Ishikawa (cell line): ENCODE measurements at regions not wholly inside any gene's neighbourhood (a gene's known extent, or its start where the extent isn't known, plus 50 kb on each side); places are given as distances from the start of the nearest gene placed in this dataset.

Experiments
- CEBPB ChIP-seq: IDR thresholded peaks from 2 replicates; pipeline ENCODE4 v1.6.1; 2012
- CREB1 ChIP-seq: IDR thresholded peaks from 2 replicates; pipeline ENCODE4 v1.6.1; 2012; ENCODE audit warnings: low read depth
- EGR1 ChIP-seq: IDR thresholded peaks from 2 replicates; pipeline ENCODE4 v1.6.1; 2012
- EP300 ChIP-seq: IDR thresholded peaks from 2 replicates; pipeline ENCODE4 v1.6.1; 2012; ENCODE audit warnings: borderline replicate concordance
- FOXM1 ChIP-seq: IDR thresholded peaks from 2 replicates; pipeline ENCODE4 v1.6.1; 2012; ENCODE audit warnings: low read depth, borderline replicate concordance
- NFIC ChIP-seq: IDR thresholded peaks from 2 replicates; pipeline ENCODE4 v1.6.1; 2012
- RAD21 ChIP-seq: IDR thresholded peaks from 2 replicates; pipeline ENCODE4 v1.6.1; 2012; ENCODE audit warnings: low read depth
- REST ChIP-seq: IDR thresholded peaks from 2 replicates; pipeline ENCODE4 v1.6.1; 2012; ENCODE audit warnings: low read depth, mild to moderate bottlenecking
- TAF1 ChIP-seq: IDR thresholded peaks from 2 replicates; pipeline ENCODE4 v1.6.1; 2012; ENCODE audit warnings: low read depth, mild to moderate bottlenecking
- TCF12 ChIP-seq: IDR thresholded peaks from 2 replicates; pipeline ENCODE4 v1.6.1; 2012; ENCODE audit warnings: low read depth
- TEAD4 ChIP-seq: IDR thresholded peaks from 2 replicates; pipeline ENCODE4 v1.6.1; 2012
- YY1 ChIP-seq: IDR thresholded peaks from 2 replicates; pipeline ENCODE4 v1.6.1; 2012; ENCODE audit warnings: low read depth
- ZBTB7A ChIP-seq: IDR thresholded peaks from 2 replicates; pipeline ENCODE4 v1.6.1; 2012; ENCODE audit warnings: low read depth
- TF ChIP-seq, protein P1 (sequence below): IDR thresholded peaks from 2 replicates; pipeline ENCODE4 v1.6.1; 2012
- TF ChIP-seq, protein P2 (sequence below): IDR thresholded peaks from 2 replicates; pipeline ENCODE4 v1.6.1; 2012

- TF ChIP-seq REST = no peak
- no peak for TF ChIP-seq EGR1
- TF ChIP-seq EP300 = peak; percentile 37; the same call in 1 of the 2 replicates
- peak; percentile 40 for TF ChIP-seq TEAD4
Measured at GRCh38 chr6:11473008-11473740, 64.4 kb upstream of the TMEM170B start.

GRCh38 chr6:11471261-11471660, 66.3 kb upstream of the TMEM170B start:
- no peak for TF ChIP-seq TEAD4
- no peak for TF ChIP-seq NFIC
- TF ChIP-seq ZBTB7A = no peak
- no peak for TF ChIP-seq YY1
- no peak for TF ChIP-seq REST
- TF ChIP-seq FOXM1 = no peak
- TF ChIP-seq RAD21 = no peak
- TF ChIP-seq CEBPB = no peak
- no peak for TF ChIP-seq EP300
- TF ChIP-seq, protein P1, sequence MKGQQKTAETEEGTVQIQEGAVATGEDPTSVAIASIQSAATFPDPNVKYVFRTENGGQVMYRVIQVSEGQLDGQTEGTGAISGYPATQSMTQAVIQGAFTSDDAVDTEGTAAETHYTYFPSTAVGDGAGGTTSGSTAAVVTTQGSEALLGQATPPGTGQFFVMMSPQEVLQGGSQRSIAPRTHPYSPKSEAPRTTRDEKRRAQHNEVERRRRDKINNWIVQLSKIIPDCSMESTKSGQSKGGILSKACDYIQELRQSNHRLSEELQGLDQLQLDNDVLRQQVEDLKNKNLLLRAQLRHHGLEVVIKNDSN = no peak
- no peak for TF ChIP-seq TCF12
- TF ChIP-seq TAF1 = no peak

GRCh38 chr6:11469684-11470083, 67.9 kb upstream of the TMEM170B start:
- TF ChIP-seq EP300 = no peak

DNA sequence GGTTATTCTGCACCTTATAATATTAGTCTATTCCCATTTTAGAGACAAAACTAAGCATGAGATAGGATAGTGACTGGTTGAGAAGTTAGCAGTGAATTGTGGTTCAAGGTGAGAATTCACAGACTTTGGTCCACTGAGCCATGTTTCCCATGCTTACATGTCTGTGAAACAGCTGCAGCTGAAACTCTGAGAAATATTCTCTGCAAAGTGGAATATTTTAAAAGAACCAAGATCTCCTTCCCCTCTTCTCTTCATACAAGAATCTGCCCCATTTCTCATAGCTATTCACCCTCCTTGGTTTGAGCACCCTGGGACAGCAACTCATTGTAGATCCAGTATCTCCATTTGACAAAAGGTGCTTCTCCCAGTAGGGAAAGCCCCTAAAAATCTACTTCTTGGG, 70.2 kb upstream of the TMEM170B start:
- TF ChIP-seq YY1 = no peak
- TF ChIP-seq, protein P2, sequence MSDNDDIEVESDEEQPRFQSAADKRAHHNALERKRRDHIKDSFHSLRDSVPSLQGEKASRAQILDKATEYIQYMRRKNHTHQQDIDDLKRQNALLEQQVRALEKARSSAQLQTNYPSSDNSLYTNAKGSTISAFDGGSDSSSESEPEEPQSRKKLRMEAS = no peak
- TF ChIP-seq TEAD4 = no peak
- TF ChIP-seq CEBPB = no peak
- TF ChIP-seq TAF1 = no peak
- no peak for TF ChIP-seq EGR1
- no peak for TF ChIP-seq EP300
- TF ChIP-seq NFIC = no peak
- no peak for TF ChIP-seq REST

DNA sequence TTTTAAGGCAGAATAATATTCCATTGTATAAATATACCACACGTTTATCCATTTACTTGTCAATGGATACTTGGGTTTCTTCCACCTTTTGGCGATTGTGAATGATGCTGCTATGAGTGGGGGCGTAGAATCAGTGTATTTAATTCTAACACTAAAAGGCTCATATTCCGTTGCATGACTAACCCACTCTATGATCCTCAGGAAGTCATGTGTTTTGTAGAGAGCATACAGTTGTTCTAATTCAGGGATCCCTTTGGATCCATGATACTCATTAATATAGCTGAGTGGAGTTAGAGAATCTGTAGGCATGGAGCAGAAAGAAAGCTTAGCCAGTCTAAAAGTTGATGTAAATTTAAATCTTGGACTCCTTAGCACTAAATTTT, 74.2 kb upstream of the TMEM170B start:
- TF ChIP-seq ZBTB7A (no peak), TEAD4 (no peak), EGR1 (no peak), TCF12 (no peak), EP300 (no peak), FOXM1 (no peak), REST (no peak), CEBPB (no peak), YY1 (no peak), RAD21 (no peak), NFIC (no peak), TAF1 (no peak), CREB1 (no peak)
- TF ChIP-seq, protein P1 = no peak
- TF ChIP-seq, protein P2 = no peak
